Liver (tissue), 7 donors: ENCODE measurements at regions not wholly inside any gene's neighbourhood (a gene's known extent, or its start where the extent isn't known, plus 50 kb on each side); places are given as distances from the start of the nearest gene placed in this dataset.

Experiments
- DNase-seq: peaks from one replicate; pipeline ENCODE4 v3.0.0-alpha.2; 2017; ENCODE audit warnings: low spot score
- H3K27ac ChIP-seq, 2 donors: one replicate each; pipeline ENCODE4 v1.7.0; 2013; ENCODE audit warnings: inconsistent platforms in 2 of 2, low read length in 2 of 2, control low read depth in 1 of 2, low read depth in 1 of 2, mild to moderate bottlenecking in 1 of 2
- H3K27me3 ChIP-seq, 4 donors: one replicate each; pipeline versions ENCODE4 v1.6.1 to v1.7.0; 2013; ENCODE audit warnings: low read length in 3 of 4, inconsistent platforms in 1 of 4, mild to moderate bottlenecking in 1 of 4, moderate library complexity in 1 of 4; ENCODE audit not compliant: control insufficient read depth in 4 of 4, insufficient read depth in 4 of 4
- H3K36me3 ChIP-seq, 4 donors: one replicate each; pipeline versions ENCODE4 v1.6.1 to v1.7.0; 2013; ENCODE audit warnings: low read length in 3 of 4, mild to moderate bottlenecking in 3 of 4, low read depth in 1 of 4, moderate library complexity in 1 of 4; ENCODE audit not compliant: control insufficient read depth in 4 of 4, insufficient read depth in 3 of 4
- H3K4me1 ChIP-seq, 4 donors: one replicate each; pipeline versions ENCODE4 v1.6.1 to v1.7.0; 2013; ENCODE audit warnings: low read length in 3 of 4, mild to moderate bottlenecking in 3 of 4, moderate library complexity in 1 of 4; ENCODE audit not compliant: control insufficient read depth in 4 of 4, insufficient read depth in 4 of 4
- H3K4me3 ChIP-seq, 3 donors: one replicate each; pipeline versions ENCODE4 v1.6.1 to v1.7.0; 2013; ENCODE audit warnings: low read length in 3 of 3, control low read depth in 1 of 3, low read depth in 1 of 3, mild to moderate bottlenecking in 1 of 3
- H3K9ac ChIP-seq, 2 donors: one replicate each; pipeline ENCODE4 v1.7.0; 2013; ENCODE audit warnings: low read length in 2 of 2, mild to moderate bottlenecking in 2 of 2, moderate library complexity in 2 of 2, control low read depth in 1 of 2, low read depth in 1 of 2
- H3K9me3 ChIP-seq, 4 donors: one replicate each; pipeline versions ENCODE4 v1.6.1 to v1.7.0; 2013; ENCODE audit warnings: low read length in 3 of 4; ENCODE audit not compliant: control insufficient read depth in 4 of 4
- ATF3 ChIP-seq: IDR thresholded peaks from 2 replicates; pipeline ENCODE4 v1.6.1; 2016; ENCODE audit warnings: antibody characterized with exemption
- EGR1 ChIP-seq, 2 donors: IDR thresholded peaks; 2 replicates each; pipeline ENCODE4 v1.6.1; 2016 to 2018; ENCODE audit warnings: antibody characterized with exemption in 2 of 2, low read depth in 2 of 2
- FOXA1 ChIP-seq: IDR thresholded peaks from 2 replicates; pipeline ENCODE4 v1.6.1; 2016; ENCODE audit warnings: antibody characterized with exemption
- FOXA2 ChIP-seq: IDR thresholded peaks from 2 replicates; pipeline ENCODE4 v1.6.1; 2016; ENCODE audit warnings: antibody characterized with exemption
- HNF4A ChIP-seq, 2 donors: conservative IDR thresholded peaks; 2 replicates each; pipeline ENCODE4 v1.6.1; 2016; ENCODE audit warnings: antibody characterized with exemption in 2 of 2, mild to moderate bottlenecking in 2 of 2
- HNF4G ChIP-seq: IDR thresholded peaks from 2 replicates; pipeline ENCODE4 v1.6.1; 2016; ENCODE audit warnings: antibody characterized with exemption
- JUND ChIP-seq, 2 donors: IDR thresholded peaks; 2 replicates each; pipeline ENCODE4 v1.6.1; 2016; ENCODE audit warnings: antibody characterized with exemption in 2 of 2
- MAX ChIP-seq: IDR thresholded peaks from 2 replicates; pipeline ENCODE4 v1.6.1; 2016; ENCODE audit warnings: antibody characterized with exemption
- NR2F2 ChIP-seq: IDR thresholded peaks from 2 replicates; pipeline ENCODE4 v1.6.1; 2016; ENCODE audit warnings: antibody characterized with exemption
- RAD21 ChIP-seq, 2 donors: IDR thresholded peaks; 2 replicates each; pipeline ENCODE4 v1.6.1; 2016; ENCODE audit warnings: antibody characterized with exemption in 2 of 2, mild to moderate bottlenecking in 2 of 2
- REST ChIP-seq: IDR thresholded peaks from 2 replicates; pipeline ENCODE4 v1.6.1; 2016; ENCODE audit warnings: antibody characterized with exemption, mild to moderate bottlenecking
- RXRA ChIP-seq, 2 donors: IDR thresholded peaks; 2 replicates each; pipeline ENCODE4 v1.6.1; 2017 to 2018; ENCODE audit warnings: antibody characterized with exemption in 2 of 2, mild to moderate bottlenecking in 1 of 2
- SP1 ChIP-seq: IDR thresholded peaks from 2 replicates; pipeline ENCODE4 v1.6.1; 2018; ENCODE audit warnings: antibody characterized with exemption, mild to moderate bottlenecking
- TAF1 ChIP-seq: conservative IDR thresholded peaks from 2 replicates; pipeline ENCODE4 v1.6.1; 2016; ENCODE audit warnings: antibody characterized with exemption, mild to moderate bottlenecking
- YY1 ChIP-seq: IDR thresholded peaks from 2 replicates; pipeline ENCODE4 v1.6.1; 2016; ENCODE audit warnings: antibody characterized with exemption, mild to moderate bottlenecking
- ZBTB33 ChIP-seq: IDR thresholded peaks from 2 replicates; pipeline ENCODE4 v1.6.1; 2016; ENCODE audit warnings: antibody characterized with exemption
- WGBS: extraction: QIAGEN DNeasy Blood & Tissue Kit; methylation state at CpG from one replicate; pipeline ENCODE4 v1.1.7; 2013; 5-methylcytosine and 5-hydroxymethylcytosine counted together
- donor health status: healthy.
- donor health status: healthy.
- donor health status: healthy.
- donor health status: healthy.

- WGBS, result 85% methylated on average over 2 of the region's 2 CpGs
These were observed 81.0 kb upstream of the TNIK start for GRCh38 chr3:171541181-171541580.

GRCh38 chr3:171535799-171536198, 75.6 kb upstream of the TNIK start:
- H3K9ac ChIP-seq, result no peak overlapping the region
- H3K27me3 ChIP-seq, result no peaks in the 10 kb centered on the region
- 90% methylated on average over 2 of the region's 2 CpGs for WGBS
- no peaks in the 10 kb centered on the region for H3K36me3 ChIP-seq
- H3K4me3 ChIP-seq, result no peak overlapping the region
- no peak for DNase-seq
- H3K4me1 ChIP-seq, result no peaks in the 10 kb centered on the region
- TF ChIP-seq HNF4G, result no peak
- no peak for TF ChIP-seq JUND (IDR thresholded peaks at IDR 0.05)
- TF ChIP-seq FOXA2, result no peak
- no peak for TF ChIP-seq REST
- no peaks in the 10 kb centered on the region for H3K9me3 ChIP-seq
- H3K27ac ChIP-seq, result no peak overlapping the region

More at GRCh38 chr3:171541181-171541580, 81.0 kb upstream of the TNIK start:
- H3K36me3 ChIP-seq, result no peaks in the 10 kb centered on the region
- no peak overlapping the region for H3K4me3 ChIP-seq
- DNase-seq, result no peak
- no peaks in the 10 kb centered on the region for H3K9me3 ChIP-seq
- H3K27me3 ChIP-seq, result no peaks in the 10 kb centered on the region
- no peaks in the 10 kb centered on the region for H3K4me1 ChIP-seq
- TF ChIP-seq ATF3 (no peak), HNF4A (conservative IDR thresholded peaks at IDR 0.05) (no peak), EGR1 (IDR thresholded peaks at IDR 0.05; ENCODE audit: low read depth in 2 of 2) (no peak), RAD21 (IDR thresholded peaks at IDR 0.05) (no peak)
- H3K27ac ChIP-seq, result no peak overlapping the region
- no peak overlapping the region for H3K9ac ChIP-seq

- WGBS, result 81% methylated on average over 3 of the region's 3 CpGs
- no peak for DNase-seq
- no peaks in the 10 kb centered on the region for H3K9me3 ChIP-seq
These were observed 74.9 kb upstream of the TNIK start for GRCh38 chr3:171535133-171535532.

More at GRCh38 chr3:171535133-171535532, 74.9 kb upstream of the TNIK start:
- no peaks in the 10 kb centered on the region for H3K27me3 ChIP-seq
- H3K4me3 ChIP-seq, result no peak overlapping the region
- H3K36me3 ChIP-seq, result no peaks in the 10 kb centered on the region
- no peak overlapping the region for H3K27ac ChIP-seq
- TF ChIP-seq MAX (no peak), SP1 (no peak), ZBTB33 (no peak), REST (no peak), YY1 (no peak), JUND (IDR thresholded peaks at IDR 0.05) (no peak), EGR1 (IDR thresholded peaks at IDR 0.05; ENCODE audit: low read depth in 2 of 2) (no peak), FOXA1 (no peak), ATF3 (no peak), RAD21 (IDR thresholded peaks at IDR 0.05) (no peak), TAF1 (no peak), NR2F2 (no peak), FOXA2 (no peak), HNF4A (conservative IDR thresholded peaks at IDR 0.05) (no peak), RXRA (IDR thresholded peaks at IDR 0.05) (no peak)
- no peaks in the 10 kb centered on the region for H3K4me1 ChIP-seq
- no peak overlapping the region for H3K9ac ChIP-seq
